ENCODE measurements at regions not wholly inside any gene's neighbourhood (a gene's known extent, or its start where the extent isn't known, plus 50 kb on each side); places are given as distances from the start of the nearest gene placed in this dataset.

- 25% methylated on average over 3 of the region's 3 CpGs for WGBS (ENCODE audit: low lambda C conversion rate)
- Histone ChIP-seq H3K9me2 (no peaks in the 10 kb centered on the region), H3K79me2 (ENCODE audit: insufficient read depth) (no peaks in the 10 kb centered on the region), H3F3A (replicated peaks; ENCODE audit: insufficient read depth) (peaks cover 5% of the 10 kb centered on the region), H3K4me1 (ENCODE audit: control insufficient read depth in 1 of 2, insufficient read depth in 2 of 2, low read depth in 1 of 2, low read length in 1 of 2) (no peaks in the 10 kb centered on the region), H2AFZ (ENCODE audit: low read depth) (no peak overlapping the region), H3K4me2 (0 out of 2 replicates have a peak overlapping the region, but pooled peaks have one; percentile 4), H3K36me3 (replicated peaks in 1 of 2; ENCODE audit: control insufficient read depth in 1 of 2, insufficient read depth in 2 of 2, low read length in 1 of 2) (no peaks in the 10 kb centered on the region), H3K27ac (ENCODE audit: low read depth in 2 of 2, low read length in 1 of 2) (0 out of 4 replicates have a peak overlapping the region, but pooled peaks of 1 of the 2 experiments have one; percentile 9), H3K9ac (no peak overlapping the region), H3K9me3 (no peaks in the 10 kb centered on the region), H3K4me3 (ENCODE audit: low read depth in 2 of 2, low read length in 1 of 2) (no peak overlapping the region), H4K20me1 (ENCODE audit: insufficient read depth) (no peaks in the 10 kb centered on the region), H3K27me3 (ENCODE audit: insufficient read depth) (no peaks in the 10 kb centered on the region)
- DNase-seq = no peak
- TF ChIP-seq PBX3 (IDR thresholded peaks at IDR 0.05) = no peak
- no peak for TF ChIP-seq EP300 (IDR thresholded peaks at IDR 0.05; ENCODE audit: borderline replicate concordance in 1 of 2, low read depth in 1 of 2, low read length in 1 of 2)
- POLR2A ChIA-PET = no interaction called here
- CTCF ChIA-PET = interaction anchor here (0.6 kb wide), 1 partner anchor 117 kb away, joined by 3 read pairs; no protein-coding TSS in a partner anchor
These were observed 217.6 kb downstream of the CAAP1 start for GRCh38 chr9:26675035-26675434.

GRCh38 chr9:26673261-26673660, 219.3 kb downstream of the CAAP1 start:
- Histone ChIP-seq H3K27ac (ENCODE audit: low read depth in 2 of 2, low read length in 1 of 2) (no peak overlapping the region), H3K79me2 (ENCODE audit: insufficient read depth) (no peaks in the 10 kb centered on the region), H3K9me3 (no peaks in the 10 kb centered on the region), H3K9ac (no peak overlapping the region), H3K4me3 (ENCODE audit: low read depth in 2 of 2, low read length in 1 of 2) (no peak overlapping the region), H3K9me2 (no peaks in the 10 kb centered on the region), H4K20me1 (ENCODE audit: insufficient read depth) (no peaks in the 10 kb centered on the region), H3K4me2 (no peak overlapping the region), H3K27me3 (ENCODE audit: insufficient read depth) (no peaks in the 10 kb centered on the region), H2AFZ (ENCODE audit: low read depth) (no peak overlapping the region), H3K36me3 (replicated peaks in 1 of 2; ENCODE audit: control insufficient read depth in 1 of 2, insufficient read depth in 2 of 2, low read length in 1 of 2) (no peaks in the 10 kb centered on the region), H3K4me1 (ENCODE audit: control insufficient read depth in 1 of 2, insufficient read depth in 2 of 2, low read depth in 1 of 2, low read length in 1 of 2) (no peaks in the 10 kb centered on the region; a peak in 1 of 4 replicates), H3F3A (replicated peaks; ENCODE audit: insufficient read depth) (peaks cover 5% of the 10 kb centered on the region)
- POLR2A ChIA-PET = no interaction called here
- CTCF ChIA-PET = interaction anchor here (1.0 kb wide), 1 partner anchor 17 kb away, joined by 3 read pairs; no protein-coding TSS in a partner anchor
- no peak for TF ChIP-seq CTCF (IDR thresholded peaks at IDR 0.05)
- TF ChIP-seq REST (IDR thresholded peaks at IDR 0.05; ENCODE audit: low read depth, low read length) = no peak
- TF ChIP-seq FOXJ3 (CRISPR knock-in tag; IDR thresholded peaks at IDR 0.05) = no peak
- no peak for TF ChIP-seq YY1 (IDR thresholded peaks at IDR 0.05; ENCODE audit: low read depth)
- TF ChIP-seq MEF2A (IDR thresholded peaks at IDR 0.05; ENCODE audit: borderline replicate concordance, low read depth) = no peak
- no peak for TF ChIP-seq NFIC (IDR thresholded peaks at IDR 0.05; ENCODE audit: borderline replicate concordance)
- no peak for TF ChIP-seq POLR2AphosphoS5 (IDR thresholded peaks at IDR 0.05; ENCODE audit: low read depth, low read length)
- TF ChIP-seq CHD2 (IDR thresholded peaks at IDR 0.05; ENCODE audit: low read length, partially characterized antibody) = no peak
- no peak for TF ChIP-seq RAD21 (IDR thresholded peaks at IDR 0.05; ENCODE audit: low read length)
- no peak for TF ChIP-seq USF1 (IDR thresholded peaks at IDR 0.05; ENCODE audit: borderline replicate concordance, low read depth)
- TF ChIP-seq SIN3A (IDR thresholded peaks at IDR 0.05; ENCODE audit: borderline replicate concordance, low read depth, low read length) = no peak
- no peak for TF ChIP-seq GATA2 (CRISPR knock-in tag; IDR thresholded peaks at IDR 0.05)
- TF ChIP-seq FOSL2 (IDR thresholded peaks at IDR 0.05; ENCODE audit: borderline replicate concordance, low read depth) = no peak
- TF ChIP-seq RCOR1 (IDR thresholded peaks at IDR 0.05; ENCODE audit: low read length) = no peak
- TF ChIP-seq SMC3 (IDR thresholded peaks at IDR 0.05; ENCODE audit: low read depth, low read length) = no peak
- TF ChIP-seq EP300 (IDR thresholded peaks at IDR 0.05; ENCODE audit: borderline replicate concordance in 1 of 2, low read depth in 1 of 2, low read length in 1 of 2) = no peak
- no peak for TF ChIP-seq TAF1 (IDR thresholded peaks at IDR 0.05; ENCODE audit: borderline replicate concordance, low read depth, low read length)
- TF ChIP-seq ZBTB33 (IDR thresholded peaks at IDR 0.05; ENCODE audit: borderline replicate concordance, low read depth) = no peak
- DNase-seq = no peak

All from SK-N-SH (cell line).